GM19455 (cell line): ENCODE measurements at regions not wholly inside any gene's neighbourhood (a gene's known extent, or its start where the extent isn't known, plus 50 kb on each side); places are given as distances from the start of the nearest gene placed in this dataset.

Experiments used
- ATAC-seq: cut with Tn5 transposase; IDR thresholded peaks from one replicate; pipeline ENCODE4 v1.9.1; 2021; ENCODE audit not compliant: unreplicated experiment

- no peak for ATAC-seq
Measured at GRCh38 chr21:16294128-16294527, 564.3 kb downstream of the USP25 start.

DNA sequence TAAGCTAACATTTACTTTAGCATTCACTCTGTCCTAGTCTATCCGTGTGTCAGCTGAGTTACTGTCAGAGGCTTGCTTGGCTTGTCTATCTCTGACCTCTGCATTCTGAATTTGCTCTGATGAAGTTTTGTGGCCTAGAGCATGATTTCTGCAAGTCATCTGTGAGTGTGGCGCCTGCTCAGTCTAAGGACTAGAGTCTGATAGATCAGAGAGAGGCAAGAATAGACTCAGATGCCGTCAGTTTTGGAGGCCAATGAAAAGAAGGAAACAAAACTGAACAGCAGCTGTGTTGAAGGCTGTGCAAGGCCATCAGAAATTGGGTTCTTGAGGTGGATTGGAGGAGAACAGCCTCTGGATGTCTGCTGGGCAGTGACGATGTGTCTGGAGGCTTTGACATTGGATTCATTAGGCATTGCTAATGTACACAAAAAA is 573.1 kb downstream of the USP25 start:
- ATAC-seq = no peak

DNA sequence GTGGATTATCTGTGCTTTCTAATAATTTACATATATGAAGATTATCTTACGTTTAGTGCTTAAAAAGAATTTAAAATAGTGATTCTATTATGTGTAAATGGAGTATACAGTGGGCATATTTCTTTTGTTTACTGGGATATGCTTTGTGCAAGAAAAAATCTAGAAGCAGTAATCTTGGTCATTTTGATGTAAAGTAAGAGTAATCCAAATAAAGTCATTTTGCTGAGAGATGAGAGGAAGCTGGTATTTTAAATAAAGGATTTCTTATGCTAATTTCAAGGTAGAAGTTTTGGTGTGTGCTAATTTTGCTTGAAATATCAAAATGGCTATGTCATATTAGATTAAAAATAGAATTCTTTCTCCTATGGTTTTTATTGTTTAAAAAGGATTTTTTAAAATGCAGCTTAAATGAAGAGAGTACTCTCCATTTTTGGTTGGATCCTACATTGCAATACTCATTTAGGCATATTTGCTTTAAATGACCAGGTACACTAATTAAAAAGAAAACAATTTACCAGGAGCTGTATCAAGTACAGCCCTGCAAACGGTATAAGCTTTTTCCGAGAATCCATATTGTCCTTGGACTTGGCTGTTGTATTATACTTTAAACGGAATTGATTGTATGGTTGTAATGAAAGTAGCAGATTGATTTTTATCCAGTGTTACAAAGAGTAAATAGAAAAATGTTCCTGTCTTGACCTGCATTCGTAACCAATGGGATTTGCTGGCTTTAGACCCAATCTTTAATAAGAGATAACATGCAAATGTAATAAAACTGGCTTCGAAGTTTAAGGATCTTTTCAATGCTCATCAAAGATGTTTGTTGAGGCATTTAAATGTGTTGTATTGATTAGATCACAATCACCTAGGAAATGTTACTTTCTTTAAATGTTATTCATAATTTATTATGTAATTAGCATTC is 574.7 kb downstream of the USP25 start:
- ATAC-seq = no peak

DNA sequence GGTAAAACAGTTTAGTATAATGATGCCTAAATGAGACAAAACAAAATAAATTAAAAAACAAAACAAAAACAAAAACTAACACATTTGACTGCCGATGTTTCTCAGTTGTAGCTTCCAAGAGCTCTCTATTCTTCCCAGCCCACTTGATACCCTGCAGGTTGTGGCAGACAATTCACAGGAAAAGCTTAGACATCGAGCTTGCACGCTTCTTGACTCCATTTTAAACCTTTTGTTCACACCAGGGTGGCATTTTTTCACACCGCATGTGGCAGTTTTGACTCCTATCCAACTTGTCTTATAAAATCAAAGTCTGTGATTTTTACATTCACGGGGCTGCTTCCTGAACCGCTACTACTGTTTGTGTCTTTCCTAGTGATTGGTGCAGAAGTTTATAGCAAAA is 575.9 kb downstream of the USP25 start:
- ATAC-seq = no peak

DNA sequence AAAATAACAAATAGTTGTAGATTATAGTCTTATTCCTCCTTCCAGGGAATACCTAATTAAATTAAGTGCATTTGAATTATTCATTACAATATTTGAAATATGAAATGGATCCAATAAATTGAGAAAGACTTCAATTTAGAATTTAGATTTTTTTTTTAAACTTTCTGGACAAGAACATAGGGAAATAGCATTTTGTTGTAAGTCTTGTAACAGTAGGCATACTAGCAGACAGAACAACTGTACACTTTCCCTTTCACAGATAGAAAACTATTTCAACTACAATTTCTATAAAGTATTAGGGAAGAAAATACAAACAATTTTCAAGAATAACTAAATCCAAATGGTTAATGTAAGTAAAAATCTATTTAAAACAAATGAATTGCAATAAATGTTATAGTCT is 577.5 kb downstream of the USP25 start:
- no peak for ATAC-seq

- no peak for ATAC-seq
Measured at GRCh38 chr21:16308269-16308668, 578.5 kb downstream of the USP25 start.

- no peak for ATAC-seq
Measured at GRCh38 chr21:16309250-16309971, 579.6 kb downstream of the USP25 start.

DNA sequence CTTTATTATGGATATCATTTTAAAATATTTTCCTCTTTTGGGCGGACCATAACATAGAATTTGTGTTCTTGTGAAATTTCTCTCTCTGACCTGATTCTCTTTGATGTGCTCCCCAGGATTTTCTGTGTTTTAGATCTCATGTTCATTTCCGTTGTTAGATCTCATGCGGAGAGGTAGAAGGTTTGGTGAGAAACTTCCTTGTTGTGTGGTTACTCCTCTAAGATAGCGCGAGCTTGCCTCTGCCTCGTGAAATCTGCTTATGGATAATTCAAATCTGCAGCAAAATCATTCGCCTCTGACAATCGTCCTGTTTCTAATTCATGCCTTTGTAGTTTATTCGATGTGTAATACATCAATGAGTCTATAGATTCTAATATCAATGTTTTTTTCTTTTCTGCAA is 580.4 kb downstream of the USP25 start:
- no peak for ATAC-seq

GRCh38 chr21:16311229-16311628 is 581.4 kb downstream of the USP25 start:
- no peak for ATAC-seq

- ATAC-seq = no peak
Measured at GRCh38 chr21:16312321-16312720, 582.5 kb downstream of the USP25 start.

DNA sequence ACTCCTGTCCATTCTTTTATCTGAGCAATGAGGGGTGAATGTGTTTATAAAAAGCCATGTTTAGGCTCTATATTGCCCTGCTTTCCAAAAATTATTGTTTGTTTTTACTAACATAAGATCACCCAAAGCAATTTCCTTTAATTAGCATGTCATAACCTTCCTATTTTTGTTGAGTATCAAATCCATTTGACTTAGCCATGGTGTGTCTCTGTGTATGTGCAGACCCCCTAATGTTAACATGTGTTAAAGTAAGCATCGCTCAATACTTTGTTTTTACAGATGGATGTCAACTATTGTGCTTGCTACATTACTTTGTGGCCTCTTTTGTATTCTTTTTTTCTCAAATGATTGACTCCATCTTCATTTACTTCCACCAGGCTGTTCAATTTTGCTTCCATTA is 585.4 kb downstream of the USP25 start:
- no peak for ATAC-seq

GRCh38 chr21:16318651-16319300 is 589.0 kb downstream of the USP25 start:
- ATAC-seq = no peak

DNA sequence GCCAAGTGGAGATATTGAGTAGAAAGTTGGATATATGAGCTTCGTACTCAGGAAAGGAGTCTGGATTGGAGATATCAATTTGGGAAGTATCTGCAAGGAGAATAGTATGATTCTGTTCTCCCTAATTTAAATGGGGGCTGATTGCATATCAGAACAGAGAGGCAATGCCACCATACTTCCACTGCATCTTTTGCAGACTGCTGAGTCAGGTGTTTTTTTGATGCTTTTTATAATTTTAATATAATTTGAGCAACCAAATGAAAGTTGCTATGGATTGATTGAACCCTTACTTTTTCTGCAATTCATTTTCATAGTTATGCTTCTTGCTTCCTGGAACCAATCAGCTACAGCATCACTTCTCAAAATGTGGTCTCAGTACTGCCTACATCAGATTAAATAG is 590.3 kb downstream of the USP25 start:
- no peak for ATAC-seq

DNA sequence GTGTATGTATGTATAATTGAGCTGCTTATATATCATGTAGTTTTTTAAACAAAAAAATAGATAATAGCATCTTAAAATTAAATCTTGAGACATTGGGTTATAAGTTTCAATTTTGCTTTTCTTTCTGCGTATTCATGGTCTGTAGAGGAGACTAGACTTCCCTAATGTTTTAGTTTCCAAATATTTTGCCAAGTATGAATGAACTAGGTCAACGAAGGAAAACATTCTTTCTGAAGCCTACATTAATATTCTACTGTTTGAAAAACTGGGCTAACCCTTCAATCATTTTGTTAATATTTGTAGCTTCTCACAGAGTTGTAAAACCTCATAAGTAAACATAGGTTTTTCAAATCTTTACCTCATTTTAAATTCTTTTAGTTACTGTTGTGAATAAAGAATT is 592.7 kb downstream of the USP25 start:
- ATAC-seq = no peak

- ATAC-seq = no peak
Measured at GRCh38 chr21:16323596-16323995, 593.8 kb downstream of the USP25 start.

DNA sequence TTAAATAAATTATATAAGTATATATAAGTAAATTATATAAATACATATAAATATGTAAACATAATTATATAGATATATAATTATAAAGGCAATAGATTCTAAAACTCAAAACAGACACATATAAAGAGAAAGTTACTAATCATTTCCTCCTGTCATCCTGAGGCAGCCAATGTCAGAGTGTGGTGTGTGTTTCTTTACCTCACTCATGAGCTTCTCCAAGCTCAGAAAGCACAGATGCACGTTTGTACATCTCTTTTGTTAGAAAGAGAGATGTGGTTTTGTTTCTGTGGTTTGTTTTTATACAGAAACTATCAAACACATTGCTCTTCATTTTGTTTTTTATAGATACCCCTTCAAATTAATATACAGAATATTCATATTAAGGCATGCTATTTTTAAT is 594.8 kb downstream of the USP25 start:
- ATAC-seq = no peak

GRCh38 chr21:16330082-16330907 is 600.5 kb downstream of the USP25 start:
- ATAC-seq = no peak

DNA sequence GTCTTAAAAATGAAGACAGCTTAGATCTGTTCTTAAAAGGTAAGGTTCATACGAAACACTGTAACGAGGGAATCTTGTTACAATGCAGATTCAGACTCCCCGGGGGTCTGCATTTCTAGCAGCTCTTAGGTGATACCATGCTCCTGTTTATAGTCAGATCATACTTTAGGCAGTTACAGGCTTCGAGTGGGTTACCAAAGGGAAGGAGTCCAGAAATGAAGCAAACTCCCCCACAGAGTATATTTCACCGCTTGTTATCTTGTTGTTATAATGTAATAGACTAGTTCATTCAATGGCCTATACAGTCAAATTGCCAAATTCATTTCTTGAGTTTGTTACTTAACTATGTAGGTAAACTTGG is 601.1 kb downstream of the USP25 start:
- ATAC-seq = no peak

- no peak for ATAC-seq
Measured at GRCh38 chr21:16337266-16337665, 607.5 kb downstream of the USP25 start.

GRCh38 chr21:16342932-16343331 is 613.1 kb downstream of the USP25 start:
- no peak for ATAC-seq

- ATAC-seq = no peak
Measured at GRCh38 chr21:16343776-16344175, 614.0 kb downstream of the USP25 start.
